ENCODE measurements at regions not wholly inside any gene's neighbourhood (a gene's known extent, or its start where the extent isn't known, plus 50 kb on each side); places are given as distances from the start of the nearest gene placed in this dataset.

- TF ChIP-seq, protein P1, sequence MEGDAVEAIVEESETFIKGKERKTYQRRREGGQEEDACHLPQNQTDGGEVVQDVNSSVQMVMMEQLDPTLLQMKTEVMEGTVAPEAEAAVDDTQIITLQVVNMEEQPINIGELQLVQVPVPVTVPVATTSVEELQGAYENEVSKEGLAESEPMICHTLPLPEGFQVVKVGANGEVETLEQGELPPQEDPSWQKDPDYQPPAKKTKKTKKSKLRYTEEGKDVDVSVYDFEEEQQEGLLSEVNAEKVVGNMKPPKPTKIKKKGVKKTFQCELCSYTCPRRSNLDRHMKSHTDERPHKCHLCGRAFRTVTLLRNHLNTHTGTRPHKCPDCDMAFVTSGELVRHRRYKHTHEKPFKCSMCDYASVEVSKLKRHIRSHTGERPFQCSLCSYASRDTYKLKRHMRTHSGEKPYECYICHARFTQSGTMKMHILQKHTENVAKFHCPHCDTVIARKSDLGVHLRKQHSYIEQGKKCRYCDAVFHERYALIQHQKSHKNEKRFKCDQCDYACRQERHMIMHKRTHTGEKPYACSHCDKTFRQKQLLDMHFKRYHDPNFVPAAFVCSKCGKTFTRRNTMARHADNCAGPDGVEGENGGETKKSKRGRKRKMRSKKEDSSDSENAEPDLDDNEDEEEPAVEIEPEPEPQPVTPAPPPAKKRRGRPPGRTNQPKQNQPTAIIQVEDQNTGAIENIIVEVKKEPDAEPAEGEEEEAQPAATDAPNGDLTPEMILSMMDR (IDR thresholded peaks at IDR 0.05): no peak
- TF ChIP-seq FOXJ3 (CRISPR knock-in tag; IDR thresholded peaks at IDR 0.05) (no peak), REST (IDR thresholded peaks at IDR 0.05; ENCODE audit: low read depth, low read length) (no peak), SMC3 (IDR thresholded peaks at IDR 0.05; ENCODE audit: low read depth, low read length) (no peak), USF1 (IDR thresholded peaks at IDR 0.05; ENCODE audit: borderline replicate concordance, low read depth) (no peak), EP300 (IDR thresholded peaks at IDR 0.05; ENCODE audit: borderline replicate concordance in 1 of 2, low read depth in 1 of 2, low read length in 1 of 2) (no peak)
- TF ChIP-seq, protein P2, sequence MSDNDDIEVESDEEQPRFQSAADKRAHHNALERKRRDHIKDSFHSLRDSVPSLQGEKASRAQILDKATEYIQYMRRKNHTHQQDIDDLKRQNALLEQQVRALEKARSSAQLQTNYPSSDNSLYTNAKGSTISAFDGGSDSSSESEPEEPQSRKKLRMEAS (IDR thresholded peaks at IDR 0.05; ENCODE audit: low read depth): no peak
Measured at GRCh38 chr12:115667116-115667515, 610.4 kb downstream of the MED13L start.

All from SK-N-SH (cell line).